ENCODE measurements at regions not wholly inside any gene's neighbourhood (a gene's known extent, or its start where the extent isn't known, plus 50 kb on each side); places are given as distances from the start of the nearest gene placed in this dataset.

DNA sequence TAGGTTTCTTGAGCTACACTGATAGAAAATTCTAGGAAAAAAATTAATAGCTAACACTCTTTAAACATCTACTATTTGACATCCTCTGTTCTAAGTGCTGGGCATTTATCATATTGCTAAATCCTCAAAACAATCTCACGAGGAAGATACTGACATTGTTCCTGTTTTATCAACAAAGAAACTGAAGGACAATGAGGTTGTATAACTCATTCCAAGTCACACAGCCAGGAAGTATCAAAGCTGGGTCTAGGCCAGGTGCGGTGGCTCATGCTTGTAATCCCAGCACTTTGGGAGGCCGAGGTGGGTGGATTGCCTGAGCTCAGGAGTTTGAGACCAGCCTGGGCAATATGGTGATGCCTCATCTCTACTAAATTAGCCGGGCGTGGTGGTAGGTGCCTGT, 51.6 kb upstream of the IL6 start:
- TF ChIP-seq, protein P1, sequence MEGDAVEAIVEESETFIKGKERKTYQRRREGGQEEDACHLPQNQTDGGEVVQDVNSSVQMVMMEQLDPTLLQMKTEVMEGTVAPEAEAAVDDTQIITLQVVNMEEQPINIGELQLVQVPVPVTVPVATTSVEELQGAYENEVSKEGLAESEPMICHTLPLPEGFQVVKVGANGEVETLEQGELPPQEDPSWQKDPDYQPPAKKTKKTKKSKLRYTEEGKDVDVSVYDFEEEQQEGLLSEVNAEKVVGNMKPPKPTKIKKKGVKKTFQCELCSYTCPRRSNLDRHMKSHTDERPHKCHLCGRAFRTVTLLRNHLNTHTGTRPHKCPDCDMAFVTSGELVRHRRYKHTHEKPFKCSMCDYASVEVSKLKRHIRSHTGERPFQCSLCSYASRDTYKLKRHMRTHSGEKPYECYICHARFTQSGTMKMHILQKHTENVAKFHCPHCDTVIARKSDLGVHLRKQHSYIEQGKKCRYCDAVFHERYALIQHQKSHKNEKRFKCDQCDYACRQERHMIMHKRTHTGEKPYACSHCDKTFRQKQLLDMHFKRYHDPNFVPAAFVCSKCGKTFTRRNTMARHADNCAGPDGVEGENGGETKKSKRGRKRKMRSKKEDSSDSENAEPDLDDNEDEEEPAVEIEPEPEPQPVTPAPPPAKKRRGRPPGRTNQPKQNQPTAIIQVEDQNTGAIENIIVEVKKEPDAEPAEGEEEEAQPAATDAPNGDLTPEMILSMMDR (IDR thresholded peaks at IDR 0.05) = no peak
- no peak for TF ChIP-seq POLR2A (IDR thresholded peaks at IDR 0.05)
